IMR-90 (cell line): ENCODE measurements at regions not wholly inside any gene's neighbourhood (a gene's known extent, or its start where the extent isn't known, plus 50 kb on each side); places are given as distances from the start of the nearest gene placed in this dataset.

Experiments used
- CTCF ChIP-seq: conservative IDR thresholded peaks from 2 replicates; pipeline ENCODE4 v1.5.1; 2012; ENCODE audit warnings: mild to moderate bottlenecking, low read depth, low read length, improper control_type of control experiment
- ELK1 ChIP-seq: fragments of 150-350 bp; IDR thresholded peaks from 2 replicates; pipeline ENCODE4 v1.6.1; 2016; ENCODE audit warnings: low read depth, mild to moderate bottlenecking, low read length, moderate library complexity, borderline replicate concordance
- MXI1 ChIP-seq: IDR thresholded peaks from 2 replicates; pipeline ENCODE4 v1.6.1; 2012; ENCODE audit warnings: low read depth, mild to moderate bottlenecking, low read length, moderate library complexity, borderline replicate concordance
- POLR2A ChIP-seq: IDR thresholded peaks from 2 replicates; pipeline ENCODE4 v1.6.1; 2012; ENCODE audit warnings: mild to moderate bottlenecking, low read depth, low read length
- RAD21 ChIP-seq: IDR thresholded peaks from 2 replicates; pipeline ENCODE4 v1.6.1; 2012; ENCODE audit warnings: low read length, improper control_type of control experiment
- RCOR1 ChIP-seq: IDR thresholded peaks from 2 replicates; pipeline ENCODE4 v1.6.1; 2012; ENCODE audit warnings: mild to moderate bottlenecking, low read length, improper control_type of control experiment; ENCODE audit not compliant: insufficient replicate concordance

- no peak for TF ChIP-seq POLR2A
- TF ChIP-seq RCOR1 = no peak
- TF ChIP-seq CTCF = no peak
- TF ChIP-seq ELK1 = no peak
- TF ChIP-seq MXI1 = no peak
- no peak for TF ChIP-seq RAD21
Measured at GRCh38 chr5:68071282-68071632, 144.3 kb upstream of the PIK3R1 start.
